K562 (cell line): ENCODE measurements at regions not wholly inside any gene's neighbourhood (a gene's known extent, or its start where the extent isn't known, plus 50 kb on each side); places are given as distances from the start of the nearest gene placed in this dataset.
A peak's percentile ranks its signal among the peaks of the same experiment; 100 is the strongest.

ENCODE experiments used
- ATAC-seq: fragments of 200-7000 bp; cut with Tn5 transposase; 3 replicates; pipeline ENCODE4 v1.9.1; 2020; ENCODE audit warnings: moderate library complexity
- BruUV-seq: library from RNA; stranded (reverse); fragments of 400-500 nt; replicated peaks from 2 replicates; lab custom pipeline; 2021; lab: Mats Ljungman, UMichigan
- CTCF ChIA-PET: fragments of 300-600 bp; formaldehyde crosslinking; extraction: SDS; loops from one replicate; lab custom pipeline; 2021; ENCODE audit warnings: low intra/inter-chr PET ratio; lab: Yijun Ruan, JAX
- POLR2A ChIA-PET: fragments of 300-600, 350-650 bp; sonication (Branson Sonifier 250); formaldehyde crosslinking; extraction: SDS; loops from one replicate; lab custom pipeline; 2021; ENCODE audit warnings: antibody characterized with exemption, inconsistent platforms; lab: Yijun Ruan, JAX
- DNase-seq, 4 experiments: peaks; one replicate each; pipeline versions ENCODE4 v3.0.0 to v3.0.0-alpha.2; 2011 to 2018; ENCODE audit warnings: low spot score in 3 of 4, mixed read lengths in 3 of 4; ENCODE audit errors: extremely low read depth in 1 of 4
- FAIRE-seq: peaks from 2 replicates; lab custom pipeline; 2011; peaks lifted over from hg19 to GRCh38; lab: Jason Lieb, UNC
- H2AFZ ChIP-seq: 2 replicates; pipeline ENCODE4 v1.6.0; 2011; ENCODE audit warnings: low read depth, low read length, control low read depth, inconsistent platforms
- H3K27ac ChIP-seq: fragments of 200-600 bp; 3 replicates; pipeline ENCODE4 v1.8.0; 2011; ENCODE audit warnings: low read depth, mild to moderate bottlenecking, control low read depth, inconsistent platforms, low read length, moderate library complexity, mixed read lengths; ENCODE audit errors: extremely low read depth
- H3K27me3 ChIP-seq, 2 experiments: fragments of 300-600 bp in 1 of 2; 2 replicates in 1 of 2; 3 replicates in 1 of 2; pipeline versions ENCODE4 v1.6.0 to v1.8.0; 2011; ENCODE audit warnings: inconsistent platforms in 2 of 2, low read length in 2 of 2, mild to moderate bottlenecking in 1 of 2, mixed read lengths in 1 of 2, moderate library complexity in 1 of 2; ENCODE audit not compliant: control insufficient read depth in 2 of 2, insufficient read depth in 2 of 2
- H3K36me3 ChIP-seq: fragments of 300-600 bp; 3 replicates; pipeline ENCODE4 v1.8.0; 2011; ENCODE audit warnings: mild to moderate bottlenecking, low read length, inconsistent platforms; ENCODE audit not compliant: control insufficient read depth, insufficient read depth
- H3K4me1 ChIP-seq, 2 experiments: fragments of 200-600 bp in 1 of 2; replicated peaks in 1 of 2; 2 replicates in 1 of 2; 3 replicates in 1 of 2; pipeline versions ENCODE4 v1.5.1 to v1.8.0; 2011; ENCODE audit warnings: inconsistent platforms in 2 of 2, low read length in 2 of 2, mild to moderate bottlenecking in 1 of 2, mixed read lengths in 1 of 2, moderate library complexity in 1 of 2; ENCODE audit not compliant: control insufficient read depth in 2 of 2, insufficient read depth in 2 of 2
- H3K4me2 ChIP-seq: 2 replicates; pipeline ENCODE4 v1.6.1; 2011; ENCODE audit warnings: low read length, control low read depth, inconsistent platforms, mixed read lengths; ENCODE audit not compliant: insufficient read depth
- H3K4me3 ChIP-seq: fragments of 200-600 bp; sonication (generic), shearing (Covaris generic); 2 replicates; pipeline ENCODE4 v1.5.1; 2016; ENCODE audit warnings: control low read depth, inconsistent platforms
- H3K79me2 ChIP-seq: fragments of 200-600 bp; 3 replicates; pipeline ENCODE4 v1.8.0; 2011; ENCODE audit warnings: low read length, inconsistent platforms; ENCODE audit not compliant: control insufficient read depth, insufficient read depth
- H3K9ac ChIP-seq, 2 experiments: 2 replicates each; pipeline versions ENCODE4 v1.6.0 to v1.6.1; 2011; ENCODE audit warnings: low read depth in 2 of 2, low read length in 2 of 2, control low read depth in 1 of 2, inconsistent platforms in 1 of 2, mild to moderate bottlenecking in 1 of 2, mixed read lengths in 1 of 2; ENCODE audit not compliant: insufficient read depth in 1 of 2
- H3K9me1 ChIP-seq: one replicate; pipeline ENCODE4 v1.6.0; 2011; ENCODE audit warnings: inconsistent platforms, mild to moderate bottlenecking, low read length, moderate library complexity; ENCODE audit not compliant: control insufficient read depth, insufficient read depth
- H3K9me3 ChIP-seq: replicated peaks from 2 replicates; pipeline ENCODE4 v1.5.1; 2011; ENCODE audit warnings: low read depth, low read length, inconsistent platforms; ENCODE audit not compliant: control insufficient read depth, insufficient read depth
- H4K20me1 ChIP-seq: replicated peaks from 2 replicates; pipeline ENCODE4 v1.6.1; 2011; ENCODE audit warnings: low read length, inconsistent platforms, mixed read lengths; ENCODE audit not compliant: control insufficient read depth, insufficient read depth
- C11orf30 ChIP-seq: fragments of 450-650 bp; IDR thresholded peaks from 2 replicates; pipeline ENCODE4 v1.6.1; 2016; ENCODE audit warnings: low read depth, mild to moderate bottlenecking
- ESRRB ChIP-seq: fragments of 250-450 bp; sonication (Bioruptor Pico); IDR thresholded peaks from 2 replicates; pipeline ENCODE4 v1.5.0; 2020; ENCODE audit warnings: mild to moderate bottlenecking, moderate library complexity, borderline replicate concordance
- JUN ChIP-seq, 2 experiments: sonication (generic) in 1 of 2; formaldehyde crosslinking in 1 of 2; IDR thresholded peaks; 2 replicates each; pipeline versions ENCODE4 v1.6.1 to v1.8.0; 2012 to 2022; ENCODE audit warnings: borderline replicate concordance in 2 of 2, mild to moderate bottlenecking in 2 of 2, improper control_type of control experiment in 1 of 2, low read depth in 1 of 2, low read length in 1 of 2, missing genetic modification reagents in 1 of 2
- KLF13 ChIP-seq: fragments of 450-650 bp; IDR thresholded peaks from 2 replicates; pipeline ENCODE4 v1.6.1; 2016; ENCODE audit warnings: missing genetic modification characterization, low read depth, mild to moderate bottlenecking, missing compliant biosample characterization, moderate library complexity, borderline replicate concordance
- MAFG ChIP-seq: fragments of 450-650 bp; conservative IDR thresholded peaks from 2 replicates; pipeline ENCODE4 v1.6.1; 2016; ENCODE audit warnings: missing genetic modification characterization, missing compliant biosample characterization
- MCM7 ChIP-seq, 2 experiments: fragments of 450-650 bp; IDR thresholded peaks; 2 replicates each; pipeline ENCODE4 v1.6.1; 2016 to 2018
- MYBL2 ChIP-seq, 2 experiments: fragments of 450-650 bp in 1 of 2; sonication (generic) in 1 of 2; formaldehyde crosslinking in 1 of 2; IDR thresholded peaks; 2 replicates each; pipeline versions ENCODE4 v1.6.1 to v1.8.1; 2017 to 2022; ENCODE audit warnings: borderline replicate concordance in 1 of 2, inconsistent platforms in 1 of 2, low read depth in 1 of 2, mild to moderate bottlenecking in 1 of 2, missing genetic modification reagents in 1 of 2, moderate library complexity in 1 of 2
- NR4A1 ChIP-seq, 2 experiments: fragments of 250-450 bp in 1 of 2; fragments of 450-650 bp in 1 of 2; sonication (Bioruptor Pico) in 1 of 2; IDR thresholded peaks; 2 replicates each; pipeline versions ENCODE4 v1.4.0 to v1.6.1; 2016 to 2020; ENCODE audit warnings: mild to moderate bottlenecking in 2 of 2, missing compliant biosample characterization in 1 of 2, missing genetic modification characterization in 1 of 2, moderate library complexity in 1 of 2
- PRPF4 ChIP-seq: fragments of 200-400 bp; formaldehyde crosslinking; IDR thresholded peaks from one replicate; pipeline ENCODE4 v1.6.1; 2017; ENCODE audit warnings: low read length, low read depth, mild to moderate bottlenecking; ENCODE audit not compliant: insufficient read depth, poor library complexity, severe bottlenecking
- SRSF7 ChIP-seq: fragments of 200-400 bp; formaldehyde crosslinking; optimal IDR thresholded peaks from 2 replicates; pipeline ENCODE3; 2017; ENCODE audit warnings: mild to moderate bottlenecking, low read depth, low read length
- ZNF316 ChIP-seq: fragments of 450-650 bp; IDR thresholded peaks from 2 replicates; pipeline ENCODE4 v1.6.1; 2016
- ZNF668 ChIP-seq: fragments of 250-450 bp; sonication (Bioruptor Pico); IDR thresholded peaks from 2 replicates; pipeline ENCODE4 v1.8.0; 2022; ENCODE audit warnings: mild to moderate bottlenecking, inconsistent platforms
- WGBS: fragments of 100-300 bp; shearing (Covaris generic); methylation state at CpG from one replicate; pipeline ENCODE4 v1.1.6; 2016; ENCODE audit warnings: low coverage, mixed read lengths; ENCODE audit not compliant: insufficient coverage; ENCODE audit errors: missing lambda C conversion rate; 5-methylcytosine and 5-hydroxymethylcytosine counted together
- in situ Hi-C: fragments of 300-500 bp; cut with MboI; formaldehyde crosslinking; loops from 4 replicates; pipeline ENCODE4 v1.15.0; 2018; ENCODE audit warnings: inconsistent platforms, mixed read lengths
- intact Hi-C: fragments of 100-400 bp; cut with micrococcal nuclease; formaldehyde crosslinking; loops from 2 replicates; pipeline ENCODE4 v1.14.2; 2022
- TF ChIP-seq, protein P1 (sequence below), 2 experiments: fragments of 250-450 bp in 1 of 2; fragments of 450-650 bp in 1 of 2; sonication (Bioruptor Pico) in 1 of 2; IDR thresholded peaks; 2 replicates each; pipeline versions ENCODE4 v1.6.1 to v1.8.0; 2016 to 2021; ENCODE audit warnings: mild to moderate bottlenecking in 2 of 2, moderate library complexity in 2 of 2, missing compliant biosample characterization in 1 of 2, missing genetic modification characterization in 1 of 2
- TF ChIP-seq, protein P2 (sequence below): fragments of 250-450 bp; sonication (Bioruptor Pico); IDR thresholded peaks from 2 replicates; pipeline ENCODE4 v1.5.0; 2021

- H3K27ac ChIP-seq: no peak overlapping the region
- in situ Hi-C loops (no loop called here), intact Hi-C loops (no loop called here)
- no peak overlapping the region for H3K4me2 ChIP-seq
- no peak for FAIRE-seq
- DNase-seq: peak in 1 of 4 experiments; percentile 1
- POLR2A ChIA-PET: interaction anchor here (0.5 kb wide), 1 partner anchor 376 kb away, joined by 3 read pairs; no protein-coding TSS in a partner anchor
- H2AFZ ChIP-seq: no peak overlapping the region
- H3K36me3 ChIP-seq: no peaks in the 10 kb centered on the region
- no peaks in the 10 kb centered on the region for H3K9me3 ChIP-seq
- H3K4me3 ChIP-seq: no peak overlapping the region
- H4K20me1 ChIP-seq: no peaks in the 10 kb centered on the region
- no peak overlapping the region for H3K9ac ChIP-seq
- WGBS: 0% methylated on average over 2 of the region's 3 CpGs
- no peak for ATAC-seq
- H3K27me3 ChIP-seq: no peaks in the 10 kb centered on the region
- H3K79me2 ChIP-seq: no peaks in the 10 kb centered on the region
- H3K4me1 ChIP-seq: no peaks in the 10 kb centered on the region
- TF ChIP-seq, protein P1, sequence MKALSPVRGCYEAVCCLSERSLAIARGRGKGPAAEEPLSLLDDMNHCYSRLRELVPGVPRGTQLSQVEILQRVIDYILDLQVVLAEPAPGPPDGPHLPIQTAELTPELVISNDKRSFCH (CRISPR knock-in tag; IDR thresholded peaks at IDR 0.05): no peak
- TF ChIP-seq, protein P1 (tag; IDR thresholded peaks at IDR 0.05): no peak
- TF ChIP-seq ESRRB: no peak
- no peak for TF ChIP-seq SRSF7
- H3K9me1 ChIP-seq: no peaks in the 10 kb centered on the region
- CTCF ChIA-PET: no interaction called here
- no TSS peak for BruUV-seq
These were observed 1397.2 kb downstream of the LRFN5 start for GRCh38 chr14:43003845-43004244.

GRCh38 chr14:43001731-43002130 lies 1395.1 kb downstream of the LRFN5 start:
- intact Hi-C loops: no loop called here
- Histone ChIP-seq H3K9me3 (no peaks in the 10 kb centered on the region), H3K27ac (no peak overlapping the region), H3K27me3 (no peaks in the 10 kb centered on the region), H3K79me2 (no peaks in the 10 kb centered on the region), H3K9ac (no peak overlapping the region), H3K4me3 (no peak overlapping the region), H3K4me2 (no peak overlapping the region), H3K9me1 (no peaks in the 10 kb centered on the region), H4K20me1 (no peaks in the 10 kb centered on the region), H3K4me1 (no peaks in the 10 kb centered on the region), H3K36me3 (no peaks in the 10 kb centered on the region), H2AFZ (no peak overlapping the region)
- BruUV-seq: no TSS peak
- in situ Hi-C loops: no loop called here
- ATAC-seq: no peak
- WGBS: 0% methylated on average over 3 of the region's 3 CpGs
- POLR2A ChIA-PET: no interaction called here
- no peak for DNase-seq
- CTCF ChIA-PET: no interaction called here
- FAIRE-seq: no peak
- TF ChIP-seq MCM7 (IDR thresholded peaks at IDR 0.05) (no peak), PRPF4 (no peak), JUN (IDR thresholded peaks at IDR 0.05; ENCODE audit: borderline replicate concordance, low read depth, low read length) (no peak), JUN (CRISPR knock-in tag; IDR thresholded peaks at IDR 0.05; ENCODE audit: borderline replicate concordance) (no peak), MAFG (tag) (peak; percentile 28; the same call in 1 of the 2 replicates), ZNF668 (CRISPR knock-in tag) (no peak), MYBL2 (IDR thresholded peaks at IDR 0.05; ENCODE audit: low read depth) (no peak), MYBL2 (CRISPR knock-in tag; IDR thresholded peaks at IDR 0.05; ENCODE audit: borderline replicate concordance) (no peak), KLF13 (tag) (no peak), NR4A1 (CRISPR knock-in tag; IDR thresholded peaks at IDR 0.05) (no peak), NR4A1 (tag; IDR thresholded peaks at IDR 0.05) (no peak), ZNF316 (peak; percentile 46), C11orf30 (peak; percentile 25; the same call in 1 of the 2 replicates)
- TF ChIP-seq, protein P2, sequence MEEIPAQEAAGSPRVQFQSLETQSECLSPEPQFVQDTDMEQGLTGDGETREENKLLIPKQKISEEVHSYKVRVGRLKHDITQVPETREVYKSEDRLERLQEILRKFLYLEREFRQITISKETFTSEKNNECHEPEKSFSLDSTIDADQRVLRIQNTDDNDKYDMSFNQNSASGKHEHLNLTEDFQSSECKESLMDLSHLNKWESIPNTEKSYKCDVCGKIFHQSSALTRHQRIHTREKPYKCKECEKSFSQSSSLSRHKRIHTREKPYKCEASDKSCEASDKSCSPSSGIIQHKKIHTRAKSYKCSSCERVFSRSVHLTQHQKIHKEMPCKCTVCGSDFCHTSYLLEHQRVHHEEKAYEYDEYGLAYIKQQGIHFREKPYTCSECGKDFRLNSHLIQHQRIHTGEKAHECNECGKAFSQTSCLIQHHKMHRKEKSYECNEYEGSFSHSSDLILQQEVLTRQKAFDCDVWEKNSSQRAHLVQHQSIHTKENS (CRISPR knock-in tag): no peak
